ENCODE measurements at regions not wholly inside any gene's neighbourhood (a gene's known extent, or its start where the extent isn't known, plus 50 kb on each side); places are given as distances from the start of the nearest gene placed in this dataset.
"Not testable (repeated sequence)": the region's sequence is repeated elsewhere in the genome, so short reads cannot be mapped to it uniquely, and the experiment has no call there.

GRCh38 chr11:10970926-10971325, 113.1 kb upstream of the ZBED5 start:
- Mint-ChIP-seq H3K27me3 (ENCODE audit: unreplicated experiment) (peaks cover 14% of the 10 kb centered on the region), H3K9me3 (ENCODE audit: unreplicated experiment) (peaks cover 3% of the 10 kb centered on the region), H3K36me3 (ENCODE audit: unreplicated experiment) (no peaks in the 10 kb centered on the region), H3K27ac (ENCODE audit: unreplicated experiment) (no peak overlapping the region), H3K4me1 (ENCODE audit: unreplicated experiment) (no peaks in the 10 kb centered on the region), H3K4me3 (ENCODE audit: unreplicated experiment) (no peak overlapping the region)
- DNase-seq (ENCODE audit: extremely low spot score, unreplicated experiment): no peak
- TF ChIP-seq, protein P1, sequence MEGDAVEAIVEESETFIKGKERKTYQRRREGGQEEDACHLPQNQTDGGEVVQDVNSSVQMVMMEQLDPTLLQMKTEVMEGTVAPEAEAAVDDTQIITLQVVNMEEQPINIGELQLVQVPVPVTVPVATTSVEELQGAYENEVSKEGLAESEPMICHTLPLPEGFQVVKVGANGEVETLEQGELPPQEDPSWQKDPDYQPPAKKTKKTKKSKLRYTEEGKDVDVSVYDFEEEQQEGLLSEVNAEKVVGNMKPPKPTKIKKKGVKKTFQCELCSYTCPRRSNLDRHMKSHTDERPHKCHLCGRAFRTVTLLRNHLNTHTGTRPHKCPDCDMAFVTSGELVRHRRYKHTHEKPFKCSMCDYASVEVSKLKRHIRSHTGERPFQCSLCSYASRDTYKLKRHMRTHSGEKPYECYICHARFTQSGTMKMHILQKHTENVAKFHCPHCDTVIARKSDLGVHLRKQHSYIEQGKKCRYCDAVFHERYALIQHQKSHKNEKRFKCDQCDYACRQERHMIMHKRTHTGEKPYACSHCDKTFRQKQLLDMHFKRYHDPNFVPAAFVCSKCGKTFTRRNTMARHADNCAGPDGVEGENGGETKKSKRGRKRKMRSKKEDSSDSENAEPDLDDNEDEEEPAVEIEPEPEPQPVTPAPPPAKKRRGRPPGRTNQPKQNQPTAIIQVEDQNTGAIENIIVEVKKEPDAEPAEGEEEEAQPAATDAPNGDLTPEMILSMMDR (IDR thresholded peaks at IDR 0.05): no peak

DNA sequence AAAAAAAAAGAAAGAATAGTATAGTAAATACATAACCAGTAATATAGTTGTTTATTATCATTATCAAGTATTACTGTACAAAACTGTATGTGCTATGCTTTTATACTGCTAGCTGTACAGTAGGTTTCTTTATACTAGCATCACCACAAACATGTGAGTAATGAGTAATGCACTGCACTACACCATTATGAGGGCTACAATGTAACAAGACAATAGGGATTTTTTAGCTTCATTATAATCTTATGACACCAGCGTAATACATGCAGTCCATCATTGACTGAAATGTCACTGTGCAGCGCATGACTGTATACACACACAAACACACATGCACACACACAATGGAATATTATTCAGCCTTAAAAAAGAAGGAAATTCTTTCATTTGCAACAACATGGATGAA, 111.5 kb upstream of the ZBED5 start:
- Mint-ChIP-seq H3K4me3 (ENCODE audit: unreplicated experiment) (no peak overlapping the region), H3K4me1 (ENCODE audit: unreplicated experiment) (no peaks in the 10 kb centered on the region), H3K27me3 (ENCODE audit: unreplicated experiment) (peaks cover 12% of the 10 kb centered on the region), H3K9me3 (ENCODE audit: unreplicated experiment) (peaks cover 13% of the 10 kb centered on the region), H3K27ac (ENCODE audit: unreplicated experiment) (no peak overlapping the region), H3K36me3 (ENCODE audit: unreplicated experiment) (no peaks in the 10 kb centered on the region)
- TF ChIP-seq, protein P1 (IDR thresholded peaks at IDR 0.05): no peak
- DNase-seq (ENCODE audit: extremely low spot score, unreplicated experiment): no peak

GRCh38 chr11:10956884-10957283, 99.0 kb upstream of the ZBED5 start:
- not testable (repeated sequence) for H3K27ac Mint-ChIP-seq (ENCODE audit: unreplicated experiment); H3K4me3 Mint-ChIP-seq (ENCODE audit: unreplicated experiment); H3K4me1 Mint-ChIP-seq (ENCODE audit: unreplicated experiment); H3K36me3 Mint-ChIP-seq (ENCODE audit: unreplicated experiment); DNase-seq (ENCODE audit: extremely low spot score, unreplicated experiment)
- Mint-ChIP-seq H3K27me3 (ENCODE audit: unreplicated experiment) (peaks cover 58% of the 10 kb centered on the region), H3K9me3 (ENCODE audit: unreplicated experiment) (peaks cover 13% of the 10 kb centered on the region)

- H3K4me1 Mint-ChIP-seq (ENCODE audit: unreplicated experiment): no peaks in the 10 kb centered on the region
- H3K4me3 Mint-ChIP-seq (ENCODE audit: unreplicated experiment): no peak overlapping the region
- H3K36me3 Mint-ChIP-seq (ENCODE audit: unreplicated experiment): peaks cover 4% of the 10 kb centered on the region
Measured at GRCh38 chr11:10955616-10956015, 97.8 kb upstream of the ZBED5 start.

DNA sequence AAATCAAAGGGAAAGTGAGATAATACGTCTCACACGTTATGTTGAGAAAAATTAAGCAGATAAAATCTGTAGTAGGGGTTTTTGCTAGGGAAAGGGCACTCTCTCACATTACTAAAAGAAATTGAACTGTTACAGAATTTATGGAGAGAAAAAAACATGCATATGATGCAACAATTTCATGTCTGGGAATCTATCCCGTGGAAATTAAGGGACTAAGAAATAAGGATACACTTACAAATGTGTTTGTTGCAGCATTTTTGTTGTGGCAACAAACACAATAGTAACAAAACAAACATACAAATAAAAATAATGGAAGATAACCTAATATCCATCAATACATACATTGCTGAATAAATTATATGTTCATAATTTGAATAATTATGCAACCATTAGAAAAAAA, 96.3 kb upstream of the ZBED5 start:
- no peak overlapping the region for H3K4me3 Mint-ChIP-seq (ENCODE audit: unreplicated experiment)
- H3K27me3 Mint-ChIP-seq (ENCODE audit: unreplicated experiment): peaks cover 58% of the 10 kb centered on the region
- H3K4me1 Mint-ChIP-seq (ENCODE audit: unreplicated experiment): no peaks in the 10 kb centered on the region
- peaks cover 2% of the 10 kb centered on the region for H3K36me3 Mint-ChIP-seq (ENCODE audit: unreplicated experiment)
- DNase-seq (ENCODE audit: extremely low spot score, unreplicated experiment): no peak
- peaks cover 19% of the 10 kb centered on the region for H3K9me3 Mint-ChIP-seq (ENCODE audit: unreplicated experiment)
- no peak overlapping the region for H3K27ac Mint-ChIP-seq (ENCODE audit: unreplicated experiment)
- TF ChIP-seq, protein P1 (IDR thresholded peaks at IDR 0.05): no peak

More at GRCh38 chr11:10955616-10956015, 97.8 kb upstream of the ZBED5 start:
- Mint-ChIP-seq H3K27me3 (ENCODE audit: unreplicated experiment) (peaks cover 59% of the 10 kb centered on the region), H3K27ac (ENCODE audit: unreplicated experiment) (no peak overlapping the region), H3K9me3 (ENCODE audit: unreplicated experiment) (peaks cover 18% of the 10 kb centered on the region)
- DNase-seq (ENCODE audit: extremely low spot score, unreplicated experiment): no peak
- TF ChIP-seq, protein P1 (IDR thresholded peaks at IDR 0.05): no peak

- DNase-seq (ENCODE audit: extremely low spot score, unreplicated experiment): no peak
- peaks cover 20% of the 10 kb centered on the region for H3K9me3 Mint-ChIP-seq (ENCODE audit: unreplicated experiment)
- peaks cover 63% of the 10 kb centered on the region for H3K27me3 Mint-ChIP-seq (ENCODE audit: unreplicated experiment)
- peaks cover 2% of the 10 kb centered on the region for H3K36me3 Mint-ChIP-seq (ENCODE audit: unreplicated experiment)
- no peak overlapping the region for H3K4me3 Mint-ChIP-seq (ENCODE audit: unreplicated experiment)
- TF ChIP-seq, protein P1 (IDR thresholded peaks at IDR 0.05): no peak
- no peaks in the 10 kb centered on the region for H3K4me1 Mint-ChIP-seq (ENCODE audit: unreplicated experiment)
- no peak overlapping the region for H3K27ac Mint-ChIP-seq (ENCODE audit: unreplicated experiment)
Measured at GRCh38 chr11:10952872-10953271, 95.0 kb upstream of the ZBED5 start.

DNA sequence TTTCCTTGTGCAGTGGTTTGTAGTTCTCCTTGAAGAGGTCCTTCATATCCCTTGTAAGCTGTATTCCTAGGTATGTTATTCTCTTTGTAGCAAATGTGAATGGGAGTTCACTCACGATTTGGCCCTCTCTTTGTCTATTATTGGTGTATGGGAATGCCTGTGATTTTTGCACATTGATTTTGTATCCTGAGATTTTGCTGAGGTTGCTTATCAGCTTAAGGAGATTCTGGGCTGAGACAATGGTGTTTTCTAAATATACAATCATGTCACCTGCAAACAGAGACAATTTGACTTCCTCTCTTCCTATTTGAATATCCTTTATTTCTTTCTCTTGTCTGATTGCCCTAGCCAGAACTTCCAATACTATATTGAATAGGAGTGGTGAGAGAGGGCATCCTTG, 90.1 kb upstream of the ZBED5 start:
- H3K36me3 Mint-ChIP-seq (ENCODE audit: unreplicated experiment): not testable (repeated sequence)

More for the DNA sequence above, 90.1 kb upstream of the ZBED5 start:
- H3K27ac Mint-ChIP-seq (ENCODE audit: unreplicated experiment); H3K4me3 Mint-ChIP-seq (ENCODE audit: unreplicated experiment); DNase-seq (ENCODE audit: extremely low spot score, unreplicated experiment); H3K4me1 Mint-ChIP-seq (ENCODE audit: unreplicated experiment): not testable (repeated sequence)
- H3K27me3 Mint-ChIP-seq (ENCODE audit: unreplicated experiment): peaks cover 50% of the 10 kb centered on the region
- peaks cover 20% of the 10 kb centered on the region for H3K9me3 Mint-ChIP-seq (ENCODE audit: unreplicated experiment)

All from osteocyte (in vitro differentiated cells).